ENCODE measurements at regions not wholly inside any gene's neighbourhood (a gene's known extent, or its start where the extent isn't known, plus 50 kb on each side); places are given as distances from the start of the nearest gene placed in this dataset.

DNA sequence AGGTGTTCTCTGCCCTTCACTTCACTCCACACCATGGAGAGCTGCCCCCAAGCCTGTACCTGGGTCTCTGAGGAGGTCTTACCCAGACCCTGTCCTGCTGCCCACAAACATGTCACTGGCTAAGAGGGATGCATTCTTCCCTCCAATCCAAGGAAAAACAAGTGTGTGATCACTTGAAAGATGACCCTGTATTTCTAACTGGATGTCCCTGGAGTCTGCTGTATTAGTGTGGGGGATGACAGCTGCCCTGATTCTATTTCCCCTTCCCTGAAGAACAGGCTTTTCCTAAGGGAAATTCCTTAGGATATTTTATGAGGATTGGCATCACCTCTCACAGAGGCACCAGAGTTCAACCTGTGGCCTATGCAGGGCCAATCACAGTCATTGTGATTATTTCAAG is 55.0 kb upstream of the GATA2 start:
- ATAC-seq (no peak), DNase-seq (ENCODE audit: low spot score) (no peak)
- Histone ChIP-seq H3K27ac (ENCODE audit: low read depth) (no peak overlapping the region), H3K27me3 (ENCODE audit: insufficient read depth) (no peaks in the 10 kb centered on the region), H2AFZ (no peak overlapping the region), H3K4me2 (no peak overlapping the region), H3K4me1 (ENCODE audit: insufficient read depth) (peaks cover 6% of the 10 kb centered on the region; the same call in 1 of the 2 replicates), H4K20me1 (replicated peaks; ENCODE audit: insufficient read depth) (no peaks in the 10 kb centered on the region), H3K9me2 (ENCODE audit: insufficient read depth) (no peaks in the 10 kb centered on the region), H3K36me3 (ENCODE audit: insufficient read depth) (no peaks in the 10 kb centered on the region), H3K79me2 (replicated peaks; ENCODE audit: insufficient read depth) (no peaks in the 10 kb centered on the region), H3F3A (replicated peaks; ENCODE audit: low read depth) (no peaks in the 10 kb centered on the region), H3K4me3 (no peak overlapping the region)
- no peak overlapping the region for H3K4me3 Mint-ChIP-seq
- no peak overlapping the region for H3K27ac Mint-ChIP-seq
- peaks cover 4% of the 10 kb centered on the region; the same call in 2 of the 3 replicates for H3K36me3 Mint-ChIP-seq (ENCODE audit: low read depth)
- H3K9me3 Mint-ChIP-seq = peaks cover 9% of the 10 kb centered on the region
- peaks cover 9% of the 10 kb centered on the region for H3K4me1 Mint-ChIP-seq
- peaks cover 10% of the 10 kb centered on the region for H3K27me3 Mint-ChIP-seq (ENCODE audit: insufficient read depth, low read depth, poor library complexity)
- TF ChIP-seq ZNF114 (CRISPR knock-in tag; IDR thresholded peaks at IDR 0.05) (no peak), JUNB (IDR thresholded peaks at IDR 0.05; ENCODE audit: unreplicated experiment) (no peak), NANOG (IDR thresholded peaks at IDR 0.05; ENCODE audit: borderline replicate concordance) (no peak), STAT1 (IDR thresholded peaks at IDR 0.05; ENCODE audit: unreplicated experiment) (no peak), EZH2phosphoT487 (IDR thresholded peaks at IDR 0.05; ENCODE audit: unreplicated experiment) (no peak), EZH2 (IDR thresholded peaks at IDR 0.05; ENCODE audit: low read depth, unreplicated experiment) (no peak), ZNF331 (CRISPR knock-in tag; IDR thresholded peaks at IDR 0.05; ENCODE audit: low read depth) (no peak), POLR2AphosphoS5 (IDR thresholded peaks at IDR 0.05; ENCODE audit: low read depth) (no peak), CREB1 (CRISPR knock-in tag; IDR thresholded peaks at IDR 0.05; ENCODE audit: low read depth) (no peak)
- TF ChIP-seq, protein P1, sequence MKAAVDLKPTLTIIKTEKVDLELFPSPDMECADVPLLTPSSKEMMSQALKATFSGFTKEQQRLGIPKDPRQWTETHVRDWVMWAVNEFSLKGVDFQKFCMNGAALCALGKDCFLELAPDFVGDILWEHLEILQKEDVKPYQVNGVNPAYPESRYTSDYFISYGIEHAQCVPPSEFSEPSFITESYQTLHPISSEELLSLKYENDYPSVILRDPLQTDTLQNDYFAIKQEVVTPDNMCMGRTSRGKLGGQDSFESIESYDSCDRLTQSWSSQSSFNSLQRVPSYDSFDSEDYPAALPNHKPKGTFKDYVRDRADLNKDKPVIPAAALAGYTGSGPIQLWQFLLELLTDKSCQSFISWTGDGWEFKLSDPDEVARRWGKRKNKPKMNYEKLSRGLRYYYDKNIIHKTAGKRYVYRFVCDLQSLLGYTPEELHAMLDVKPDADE (IDR thresholded peaks at IDR 0.05) = no peak
- TF ChIP-seq, protein P2, sequence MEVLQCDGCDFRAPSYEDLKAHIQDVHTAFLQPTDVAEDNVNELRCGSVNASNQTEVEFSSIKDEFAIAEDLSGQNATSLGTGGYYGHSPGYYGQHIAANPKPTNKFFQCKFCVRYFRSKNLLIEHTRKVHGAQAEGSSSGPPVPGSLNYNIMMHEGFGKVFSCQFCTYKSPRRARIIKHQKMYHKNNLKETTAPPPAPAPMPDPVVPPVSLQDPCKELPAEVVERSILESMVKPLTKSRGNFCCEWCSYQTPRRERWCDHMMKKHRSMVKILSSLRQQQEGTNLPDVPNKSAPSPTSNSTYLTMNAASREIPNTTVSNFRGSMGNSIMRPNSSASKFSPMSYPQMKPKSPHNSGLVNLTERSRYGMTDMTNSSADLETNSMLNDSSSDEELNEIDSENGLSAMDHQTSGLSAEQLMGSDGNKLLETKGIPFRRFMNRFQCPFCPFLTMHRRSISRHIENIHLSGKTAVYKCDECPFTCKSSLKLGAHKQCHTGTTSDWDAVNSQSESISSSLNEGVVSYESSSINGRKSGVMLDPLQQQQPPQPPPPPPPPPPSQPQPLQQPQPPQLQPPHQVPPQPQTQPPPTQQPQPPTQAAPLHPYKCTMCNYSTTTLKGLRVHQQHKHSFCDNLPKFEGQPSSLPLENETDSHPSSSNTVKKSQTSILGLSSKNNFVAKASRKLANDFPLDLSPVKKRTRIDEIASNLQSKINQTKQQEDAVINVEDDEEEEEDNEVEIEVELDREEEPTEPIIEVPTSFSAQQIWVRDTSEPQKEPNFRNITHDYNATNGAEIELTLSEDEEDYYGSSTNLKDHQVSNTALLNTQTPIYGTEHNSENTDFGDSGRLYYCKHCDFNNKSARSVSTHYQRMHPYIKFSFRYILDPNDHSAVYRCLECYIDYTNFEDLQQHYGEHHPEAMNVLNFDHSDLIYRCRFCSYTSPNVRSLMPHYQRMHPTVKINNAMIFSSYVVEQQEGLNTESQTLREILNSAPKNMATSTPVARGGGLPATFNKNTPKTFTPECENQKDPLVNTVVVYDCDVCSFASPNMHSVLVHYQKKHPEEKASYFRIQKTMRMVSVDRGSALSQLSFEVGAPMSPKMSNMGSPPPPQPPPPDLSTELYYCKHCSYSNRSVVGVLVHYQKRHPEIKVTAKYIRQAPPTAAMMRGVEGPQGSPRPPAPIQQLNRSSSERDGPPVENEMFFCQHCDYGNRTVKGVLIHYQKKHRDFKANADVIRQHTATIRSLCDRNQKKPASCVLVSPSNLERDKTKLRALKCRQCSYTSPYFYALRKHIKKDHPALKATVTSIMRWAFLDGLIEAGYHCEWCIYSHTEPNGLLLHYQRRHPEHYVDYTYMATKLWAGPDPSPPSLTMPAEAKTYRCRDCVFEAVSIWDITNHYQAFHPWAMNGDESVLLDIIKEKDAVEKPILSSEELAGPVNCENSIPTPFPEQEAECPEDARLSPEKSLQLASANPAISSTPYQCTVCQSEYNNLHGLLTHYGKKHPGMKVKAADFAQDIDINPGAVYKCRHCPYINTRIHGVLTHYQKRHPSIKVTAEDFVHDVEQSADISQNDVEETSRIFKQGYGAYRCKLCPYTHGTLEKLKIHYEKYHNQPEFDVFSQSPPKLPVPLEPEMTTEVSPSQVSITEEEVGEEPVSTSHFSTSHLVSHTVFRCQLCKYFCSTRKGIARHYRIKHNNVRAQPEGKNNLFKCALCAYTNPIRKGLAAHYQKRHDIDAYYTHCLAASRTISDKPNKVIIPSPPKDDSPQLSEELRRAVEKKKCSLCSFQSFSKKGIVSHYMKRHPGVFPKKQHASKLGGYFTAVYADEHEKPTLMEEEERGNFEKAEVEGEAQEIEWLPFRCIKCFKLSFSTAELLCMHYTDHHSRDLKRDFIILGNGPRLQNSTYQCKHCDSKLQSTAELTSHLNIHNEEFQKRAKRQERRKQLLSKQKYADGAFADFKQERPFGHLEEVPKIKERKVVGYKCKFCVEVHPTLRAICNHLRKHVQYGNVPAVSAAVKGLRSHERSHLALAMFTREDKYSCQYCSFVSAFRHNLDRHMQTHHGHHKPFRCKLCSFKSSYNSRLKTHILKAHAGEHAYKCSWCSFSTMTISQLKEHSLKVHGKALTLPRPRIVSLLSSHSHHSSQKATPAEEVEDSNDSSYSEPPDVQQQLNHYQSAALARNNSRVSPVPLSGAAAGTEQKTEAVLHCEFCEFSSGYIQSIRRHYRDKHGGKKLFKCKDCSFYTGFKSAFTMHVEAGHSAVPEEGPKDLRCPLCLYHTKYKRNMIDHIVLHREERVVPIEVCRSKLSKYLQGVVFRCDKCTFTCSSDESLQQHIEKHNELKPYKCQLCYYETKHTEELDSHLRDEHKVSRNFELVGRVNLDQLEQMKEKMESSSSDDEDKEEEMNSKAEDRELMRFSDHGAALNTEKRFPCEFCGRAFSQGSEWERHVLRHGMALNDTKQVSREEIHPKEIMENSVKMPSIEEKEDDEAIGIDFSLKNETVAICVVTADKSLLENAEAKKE (CRISPR knock-in tag; IDR thresholded peaks at IDR 0.05) = no peak
- TF ChIP-seq, protein P3, sequence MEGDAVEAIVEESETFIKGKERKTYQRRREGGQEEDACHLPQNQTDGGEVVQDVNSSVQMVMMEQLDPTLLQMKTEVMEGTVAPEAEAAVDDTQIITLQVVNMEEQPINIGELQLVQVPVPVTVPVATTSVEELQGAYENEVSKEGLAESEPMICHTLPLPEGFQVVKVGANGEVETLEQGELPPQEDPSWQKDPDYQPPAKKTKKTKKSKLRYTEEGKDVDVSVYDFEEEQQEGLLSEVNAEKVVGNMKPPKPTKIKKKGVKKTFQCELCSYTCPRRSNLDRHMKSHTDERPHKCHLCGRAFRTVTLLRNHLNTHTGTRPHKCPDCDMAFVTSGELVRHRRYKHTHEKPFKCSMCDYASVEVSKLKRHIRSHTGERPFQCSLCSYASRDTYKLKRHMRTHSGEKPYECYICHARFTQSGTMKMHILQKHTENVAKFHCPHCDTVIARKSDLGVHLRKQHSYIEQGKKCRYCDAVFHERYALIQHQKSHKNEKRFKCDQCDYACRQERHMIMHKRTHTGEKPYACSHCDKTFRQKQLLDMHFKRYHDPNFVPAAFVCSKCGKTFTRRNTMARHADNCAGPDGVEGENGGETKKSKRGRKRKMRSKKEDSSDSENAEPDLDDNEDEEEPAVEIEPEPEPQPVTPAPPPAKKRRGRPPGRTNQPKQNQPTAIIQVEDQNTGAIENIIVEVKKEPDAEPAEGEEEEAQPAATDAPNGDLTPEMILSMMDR (conservative IDR thresholded peaks at IDR 0.05; ENCODE audit: low read depth in 2 of 2) = no peak
- TF ChIP-seq, protein P4, sequence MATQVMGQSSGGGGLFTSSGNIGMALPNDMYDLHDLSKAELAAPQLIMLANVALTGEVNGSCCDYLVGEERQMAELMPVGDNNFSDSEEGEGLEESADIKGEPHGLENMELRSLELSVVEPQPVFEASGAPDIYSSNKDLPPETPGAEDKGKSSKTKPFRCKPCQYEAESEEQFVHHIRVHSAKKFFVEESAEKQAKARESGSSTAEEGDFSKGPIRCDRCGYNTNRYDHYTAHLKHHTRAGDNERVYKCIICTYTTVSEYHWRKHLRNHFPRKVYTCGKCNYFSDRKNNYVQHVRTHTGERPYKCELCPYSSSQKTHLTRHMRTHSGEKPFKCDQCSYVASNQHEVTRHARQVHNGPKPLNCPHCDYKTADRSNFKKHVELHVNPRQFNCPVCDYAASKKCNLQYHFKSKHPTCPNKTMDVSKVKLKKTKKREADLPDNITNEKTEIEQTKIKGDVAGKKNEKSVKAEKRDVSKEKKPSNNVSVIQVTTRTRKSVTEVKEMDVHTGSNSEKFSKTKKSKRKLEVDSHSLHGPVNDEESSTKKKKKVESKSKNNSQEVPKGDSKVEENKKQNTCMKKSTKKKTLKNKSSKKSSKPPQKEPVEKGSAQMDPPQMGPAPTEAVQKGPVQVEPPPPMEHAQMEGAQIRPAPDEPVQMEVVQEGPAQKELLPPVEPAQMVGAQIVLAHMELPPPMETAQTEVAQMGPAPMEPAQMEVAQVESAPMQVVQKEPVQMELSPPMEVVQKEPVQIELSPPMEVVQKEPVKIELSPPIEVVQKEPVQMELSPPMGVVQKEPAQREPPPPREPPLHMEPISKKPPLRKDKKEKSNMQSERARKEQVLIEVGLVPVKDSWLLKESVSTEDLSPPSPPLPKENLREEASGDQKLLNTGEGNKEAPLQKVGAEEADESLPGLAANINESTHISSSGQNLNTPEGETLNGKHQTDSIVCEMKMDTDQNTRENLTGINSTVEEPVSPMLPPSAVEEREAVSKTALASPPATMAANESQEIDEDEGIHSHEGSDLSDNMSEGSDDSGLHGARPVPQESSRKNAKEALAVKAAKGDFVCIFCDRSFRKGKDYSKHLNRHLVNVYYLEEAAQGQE (IDR thresholded peaks at IDR 0.05; ENCODE audit: unreplicated experiment) = no peak

Data from GM23338 (cell line).